Kidney (tissue), 13 donors: ENCODE measurements at regions not wholly inside any gene's neighbourhood (a gene's known extent, or its start where the extent isn't known, plus 50 kb on each side); places are given as distances from the start of the nearest gene placed in this dataset.

ENCODE experiments used
- DNase-seq, 5 donors: peaks; one replicate each; pipeline ENCODE4 v3.0.0-alpha.2; 2013 to 2020
- FAIRE-seq: peaks from 2 replicates; lab custom pipeline; 2012; peaks lifted over from hg19 to GRCh38; lab: Jason Lieb, UNC
- H3K27ac ChIP-seq, 2 donors: one replicate each; pipeline ENCODE4 v1.7.0; 2013; ENCODE audit warnings: low read depth in 2 of 2, low read length in 2 of 2, inconsistent platforms in 1 of 2
- H3K27me3 ChIP-seq: one replicate; pipeline ENCODE4 v1.7.1; 2013; ENCODE audit warnings: low read length, inconsistent platforms; ENCODE audit not compliant: control insufficient read depth, insufficient read depth
- H3K36me3 ChIP-seq, 3 donors: one replicate each; pipeline versions ENCODE4 v1.7.0 to v1.7.1; 2013; ENCODE audit warnings: low read length in 3 of 3, control low read depth in 1 of 3, inconsistent platforms in 1 of 3; ENCODE audit not compliant: insufficient read depth in 3 of 3, control insufficient read depth in 2 of 3
- H3K4me1 ChIP-seq, 3 donors: one replicate each; pipeline versions ENCODE4 v1.7.0 to v1.7.1; 2013; ENCODE audit warnings: low read length in 3 of 3, inconsistent platforms in 1 of 3, low read depth in 1 of 3; ENCODE audit not compliant: control insufficient read depth in 2 of 3, insufficient read depth in 2 of 3
- H3K4me3 ChIP-seq, 3 donors: one replicate each; pipeline versions ENCODE4 v1.7.0 to v1.8.1; 2013; ENCODE audit warnings: low read length in 3 of 3, control low read depth in 1 of 3, inconsistent platforms in 1 of 3
- H3K9ac ChIP-seq, 3 donors: one replicate each; pipeline versions ENCODE4 v1.7.0 to v1.7.1; 2013; ENCODE audit warnings: low read length in 3 of 3, control low read depth in 1 of 3, inconsistent platforms in 1 of 3
- H3K9me3 ChIP-seq, 3 donors: one replicate each; pipeline versions ENCODE4 v1.7.0 to v1.7.1; 2013; ENCODE audit warnings: low read length in 3 of 3, control low read depth in 1 of 3, inconsistent platforms in 1 of 3; ENCODE audit not compliant: control insufficient read depth in 2 of 3, insufficient read depth in 1 of 3
- intact Hi-C: fragments of 100-400 bp; cut with DNase I; formaldehyde crosslinking; loops from one replicate; pipeline ENCODE4 v1.11.1; 2022
- TF ChIP-seq, protein P1 (sequence below): IDR thresholded peaks from 3 replicates; pipeline ENCODE4 v1.5.1; 2012; ENCODE audit warnings: mild to moderate bottlenecking, moderate library complexity, borderline replicate concordance; ENCODE audit not compliant: insufficient read depth; ENCODE audit errors: extremely low read depth
- donor health status: control.
- donor health status: control.
- donor health status: control.
- donor health status: control.
- donor health status: control.
- donor health status: DM: yes; HTN: yes; CAD: no.
- donor health status: Normal renal cell carcinoma (clear cell type).

DNA sequence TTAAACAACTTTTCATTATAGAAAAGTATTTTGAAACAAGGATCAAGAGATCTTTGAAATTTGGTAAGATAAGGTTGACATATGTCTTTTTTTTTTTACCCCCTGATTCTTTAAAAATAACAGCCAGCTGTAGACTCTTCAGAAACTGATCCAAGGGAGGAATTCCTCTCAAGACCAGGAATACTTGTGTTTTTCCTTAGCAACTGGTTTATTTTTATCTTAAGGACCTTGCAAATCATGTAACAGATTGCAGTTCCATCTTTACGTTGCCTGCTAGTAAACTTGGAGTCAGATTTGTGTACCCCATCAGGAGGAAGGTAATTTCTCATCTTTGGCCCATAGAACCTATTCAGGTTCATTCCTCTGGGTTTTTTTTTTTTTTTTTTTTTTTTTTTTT, 71.6 kb downstream of the BOLA3 start:
- Histone ChIP-seq H3K27me3 (no peaks in the 10 kb centered on the region), H3K9ac (no peak overlapping the region), H3K36me3 (peaks cover 0 to 14% (median 5%) of the 10 kb centered on the region in 3 donors), H3K27ac (no peak overlapping the region), H3K9me3 (no peaks in the 10 kb centered on the region), H3K4me3 (no peak overlapping the region), H3K4me1 (no peaks in the 10 kb centered on the region)
- TF ChIP-seq, protein P1, sequence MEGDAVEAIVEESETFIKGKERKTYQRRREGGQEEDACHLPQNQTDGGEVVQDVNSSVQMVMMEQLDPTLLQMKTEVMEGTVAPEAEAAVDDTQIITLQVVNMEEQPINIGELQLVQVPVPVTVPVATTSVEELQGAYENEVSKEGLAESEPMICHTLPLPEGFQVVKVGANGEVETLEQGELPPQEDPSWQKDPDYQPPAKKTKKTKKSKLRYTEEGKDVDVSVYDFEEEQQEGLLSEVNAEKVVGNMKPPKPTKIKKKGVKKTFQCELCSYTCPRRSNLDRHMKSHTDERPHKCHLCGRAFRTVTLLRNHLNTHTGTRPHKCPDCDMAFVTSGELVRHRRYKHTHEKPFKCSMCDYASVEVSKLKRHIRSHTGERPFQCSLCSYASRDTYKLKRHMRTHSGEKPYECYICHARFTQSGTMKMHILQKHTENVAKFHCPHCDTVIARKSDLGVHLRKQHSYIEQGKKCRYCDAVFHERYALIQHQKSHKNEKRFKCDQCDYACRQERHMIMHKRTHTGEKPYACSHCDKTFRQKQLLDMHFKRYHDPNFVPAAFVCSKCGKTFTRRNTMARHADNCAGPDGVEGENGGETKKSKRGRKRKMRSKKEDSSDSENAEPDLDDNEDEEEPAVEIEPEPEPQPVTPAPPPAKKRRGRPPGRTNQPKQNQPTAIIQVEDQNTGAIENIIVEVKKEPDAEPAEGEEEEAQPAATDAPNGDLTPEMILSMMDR, result no peak
- DNase-seq (no peak), FAIRE-seq (no peak)
- intact Hi-C loops, result no loop called here

DNA sequence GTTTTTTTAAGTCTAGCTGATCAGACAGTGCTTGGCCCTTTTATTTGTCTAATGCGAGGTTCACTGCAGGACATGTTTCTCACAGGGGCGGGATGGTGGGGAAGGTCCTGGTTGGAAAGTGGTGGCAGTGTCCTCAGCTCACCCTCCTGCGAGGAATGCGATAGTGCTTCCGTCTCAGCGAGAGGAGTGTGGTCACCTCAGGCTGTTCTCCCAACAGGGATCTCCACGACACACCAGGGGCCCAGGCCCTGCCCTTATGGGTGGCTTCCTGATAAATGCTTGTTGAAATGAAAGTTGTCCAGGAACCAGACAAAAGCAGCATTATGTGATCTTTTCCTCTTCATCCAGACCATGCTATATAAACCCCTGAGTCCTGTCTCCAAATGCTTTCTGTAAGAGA, 70.1 kb downstream of the BOLA3 start:
- no peak for DNase-seq
- Histone ChIP-seq H3K27ac (no peak overlapping the region), H3K9ac (no peak overlapping the region), H3K36me3 (peaks cover 0 to 28% (median 12%) of the 10 kb centered on the region in 3 donors), H3K9me3 (no peaks in the 10 kb centered on the region), H3K4me3 (no peak overlapping the region), H3K27me3 (no peaks in the 10 kb centered on the region), H3K4me1 (no peaks in the 10 kb centered on the region)
- FAIRE-seq, result no peak
- intact Hi-C loops, result no loop called here
- TF ChIP-seq, protein P1, result no peak

DNA sequence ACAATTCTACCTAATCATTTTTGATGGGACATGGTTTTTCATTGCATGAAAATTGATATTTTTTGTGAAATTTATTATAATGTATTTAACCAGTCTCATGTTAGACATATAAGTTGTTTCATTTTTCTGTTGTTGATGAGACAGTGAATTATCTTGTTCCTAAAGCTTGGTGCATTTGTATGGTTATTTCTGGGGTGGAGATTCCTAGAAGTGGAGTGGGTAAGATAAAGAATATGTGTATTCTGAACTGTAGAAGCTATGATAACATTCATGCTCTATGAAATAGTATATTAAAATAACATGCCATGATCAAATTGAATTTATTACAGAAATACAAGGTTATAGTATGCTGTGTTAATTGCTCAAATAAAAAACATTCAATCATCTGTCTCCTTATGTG, 69.2 kb downstream of the BOLA3 start:
- Histone ChIP-seq H3K9me3 (no peaks in the 10 kb centered on the region), H3K27me3 (no peaks in the 10 kb centered on the region), H3K36me3 (peaks cover 0 to 28% (median 12%) of the 10 kb centered on the region in 3 donors), H3K27ac (no peak overlapping the region), H3K9ac (no peak overlapping the region), H3K4me3 (no peak overlapping the region), H3K4me1 (no peaks in the 10 kb centered on the region)
- FAIRE-seq, result no peak
- TF ChIP-seq, protein P1, result no peak
- no peak for DNase-seq
- intact Hi-C loops, result no loop called here

DNA sequence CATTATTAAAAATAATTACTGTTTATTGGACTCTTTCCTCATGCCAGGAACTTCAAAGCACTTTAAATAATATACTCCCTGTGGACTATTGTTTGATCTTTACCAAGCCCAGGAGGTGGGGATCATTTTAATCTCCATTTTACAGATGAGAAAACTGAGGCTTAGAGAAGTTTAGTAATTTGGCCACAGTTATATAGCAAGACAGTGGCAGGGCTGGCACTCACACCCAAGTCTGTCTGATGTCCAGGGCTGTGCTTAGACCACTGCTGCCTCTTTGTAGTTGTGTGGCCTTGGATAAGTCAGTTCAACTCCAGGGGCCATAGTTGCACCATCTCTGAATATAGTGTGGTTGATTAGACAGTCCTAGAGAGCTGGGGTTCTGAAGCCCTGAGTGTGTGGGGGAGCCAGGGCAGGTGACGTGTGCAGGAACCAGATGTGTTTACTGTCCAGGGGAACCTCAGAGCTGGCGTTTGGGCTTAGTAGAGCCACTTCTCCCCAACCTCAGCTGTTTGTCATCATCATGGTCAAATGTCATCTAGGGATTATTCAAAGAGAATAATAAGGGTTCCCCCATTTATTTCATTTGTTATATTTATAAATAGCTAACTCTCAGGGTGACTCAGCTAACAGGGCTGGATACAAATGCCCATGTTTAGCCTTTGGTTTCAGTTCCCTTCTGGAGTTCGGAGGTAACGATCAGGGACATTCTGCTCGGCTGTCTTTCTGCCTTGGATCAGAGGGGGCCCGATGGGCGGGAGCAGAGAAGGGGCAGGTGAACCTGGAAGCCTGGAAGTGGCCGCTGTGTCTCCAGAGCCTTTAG, 68.0 kb downstream of the BOLA3 start:
- Histone ChIP-seq H3K4me1 (no peaks in the 10 kb centered on the region), H3K9me3 (no peaks in the 10 kb centered on the region), H3K9ac (no peak overlapping the region), H3K27ac (no peak overlapping the region), H3K36me3 (peaks cover 0 to 29% (median 9%) of the 10 kb centered on the region in 3 donors), H3K4me3 (no peak overlapping the region), H3K27me3 (no peaks in the 10 kb centered on the region)
- FAIRE-seq, result no peak
- intact Hi-C loops, result no loop called here
- TF ChIP-seq, protein P1, result no peak
- no peak for DNase-seq
